Thyroid gland (tissue), 4 donors: ENCODE measurements at regions not wholly inside any gene's neighbourhood (a gene's known extent, or its start where the extent isn't known, plus 50 kb on each side); places are given as distances from the start of the nearest gene placed in this dataset.

Source experiments
- POLR2A ChIP-seq, 2 donors: fragments of 450-650 bp; IDR thresholded peaks; one replicate each; pipeline ENCODE4 v1.6.1; 2017; ENCODE audit warnings: antibody characterized with exemption in 2 of 2, mild to moderate bottlenecking in 2 of 2, moderate library complexity in 1 of 2
- TF ChIP-seq, protein P1 (sequence below), 6 experiments: fragments of 200-600 bp in 3 of 6; fragments of 450-650 bp in 3 of 6; sonication (generic) in 3 of 6; IDR thresholded peaks; one replicate each; pipeline ENCODE4 v1.5.1; 2016 to 2019; ENCODE audit warnings: antibody characterized with exemption in 6 of 6, mild to moderate bottlenecking in 2 of 6, inconsistent platforms in 1 of 6, moderate library complexity in 1 of 6

GRCh38 chr6:14463110-14463509, 345.5 kb downstream of the CD83 start:
- TF ChIP-seq, protein P1, sequence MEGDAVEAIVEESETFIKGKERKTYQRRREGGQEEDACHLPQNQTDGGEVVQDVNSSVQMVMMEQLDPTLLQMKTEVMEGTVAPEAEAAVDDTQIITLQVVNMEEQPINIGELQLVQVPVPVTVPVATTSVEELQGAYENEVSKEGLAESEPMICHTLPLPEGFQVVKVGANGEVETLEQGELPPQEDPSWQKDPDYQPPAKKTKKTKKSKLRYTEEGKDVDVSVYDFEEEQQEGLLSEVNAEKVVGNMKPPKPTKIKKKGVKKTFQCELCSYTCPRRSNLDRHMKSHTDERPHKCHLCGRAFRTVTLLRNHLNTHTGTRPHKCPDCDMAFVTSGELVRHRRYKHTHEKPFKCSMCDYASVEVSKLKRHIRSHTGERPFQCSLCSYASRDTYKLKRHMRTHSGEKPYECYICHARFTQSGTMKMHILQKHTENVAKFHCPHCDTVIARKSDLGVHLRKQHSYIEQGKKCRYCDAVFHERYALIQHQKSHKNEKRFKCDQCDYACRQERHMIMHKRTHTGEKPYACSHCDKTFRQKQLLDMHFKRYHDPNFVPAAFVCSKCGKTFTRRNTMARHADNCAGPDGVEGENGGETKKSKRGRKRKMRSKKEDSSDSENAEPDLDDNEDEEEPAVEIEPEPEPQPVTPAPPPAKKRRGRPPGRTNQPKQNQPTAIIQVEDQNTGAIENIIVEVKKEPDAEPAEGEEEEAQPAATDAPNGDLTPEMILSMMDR (IDR thresholded peaks at IDR 0.05): no peak
- TF ChIP-seq POLR2A (IDR thresholded peaks at IDR 0.05): no peak
